ENCODE measurements at regions not wholly inside any gene's neighbourhood (a gene's known extent, or its start where the extent isn't known, plus 50 kb on each side); places are given as distances from the start of the nearest gene placed in this dataset.

GRCh38 chr14:41549282-41549681 lies 57.4 kb upstream of the LRFN5 start:
- no peak for TF ChIP-seq CTCF (IDR thresholded peaks at IDR 0.05)
- TF ChIP-seq EP300 (IDR thresholded peaks at IDR 0.05): no peak
